Large intestine (tissue), 3 donors: ENCODE measurements at regions not wholly inside any gene's neighbourhood (a gene's known extent, or its start where the extent isn't known, plus 50 kb on each side); places are given as distances from the start of the nearest gene placed in this dataset.

Experiments
- DNase-seq, 2 donors: peaks; one replicate each; pipeline versions ENCODE4 v3.0.0 to v3.0.0-alpha.2; 2013
- H3K27ac ChIP-seq: one replicate; pipeline ENCODE4 v1.5.1; 2013; ENCODE audit warnings: low read length
- H3K27me3 ChIP-seq: 2 replicates; pipeline ENCODE4 v1.6.1; 2013; ENCODE audit warnings: low read length; ENCODE audit not compliant: control insufficient read depth, insufficient read depth
- H3K36me3 ChIP-seq: 2 replicates; pipeline ENCODE4 v1.6.1; 2013; ENCODE audit warnings: low read length; ENCODE audit not compliant: control insufficient read depth, insufficient read depth
- H3K4me1 ChIP-seq: one replicate; pipeline ENCODE4 v1.6.1; 2013; ENCODE audit warnings: low read length; ENCODE audit not compliant: control insufficient read depth, insufficient read depth
- H3K4me3 ChIP-seq: one replicate; pipeline ENCODE4 v1.5.1; 2013; ENCODE audit warnings: low read length
- H3K9me3 ChIP-seq: one replicate; pipeline ENCODE4 v1.6.1; 2013; ENCODE audit warnings: mild to moderate bottlenecking, low read depth, low read length, moderate library complexity; ENCODE audit not compliant: control insufficient read depth
- WGBS: methylation state at CpG from one replicate; pipeline ENCODE4 v1.1.5; 2013; ENCODE audit warnings: low lambda C conversion rate; ENCODE audit not compliant: insufficient coverage; 5-methylcytosine and 5-hydroxymethylcytosine counted together

- H3K27ac ChIP-seq = no peak overlapping the region
- no peak overlapping the region for H3K4me3 ChIP-seq
- no peaks in the 10 kb centered on the region for H3K36me3 ChIP-seq
- H3K9me3 ChIP-seq = no peaks in the 10 kb centered on the region
- H3K4me1 ChIP-seq = no peaks in the 10 kb centered on the region
- 86% methylated on average over 1 of the region's 10 CpGs for WGBS
- H3K27me3 ChIP-seq = no peaks in the 10 kb centered on the region
- no peak for DNase-seq
Observed at GRCh38 chr22:48929276-48929790, 898.3 kb downstream of the BRD1 start.

- H3K4me3 ChIP-seq = no peak overlapping the region
- H3K27me3 ChIP-seq = no peaks in the 10 kb centered on the region
- WGBS = no CpG with 5 or more reads among the region's 13 CpGs
- H3K4me1 ChIP-seq = no peaks in the 10 kb centered on the region
- H3K36me3 ChIP-seq = no peaks in the 10 kb centered on the region
- no peaks in the 10 kb centered on the region for H3K9me3 ChIP-seq
- no peak overlapping the region for H3K27ac ChIP-seq
- DNase-seq = no peak
Observed at GRCh38 chr22:48927591-48927990, 900.1 kb downstream of the BRD1 start.

- H3K27ac ChIP-seq = no peak overlapping the region
- no peak overlapping the region for H3K4me3 ChIP-seq
- H3K27me3 ChIP-seq = no peaks in the 10 kb centered on the region
- H3K9me3 ChIP-seq = no peaks in the 10 kb centered on the region
- no peaks in the 10 kb centered on the region for H3K36me3 ChIP-seq
- no peaks in the 10 kb centered on the region for H3K4me1 ChIP-seq
- DNase-seq = no peak
- no CpG with 5 or more reads among the region's 11 CpGs for WGBS
Observed at GRCh38 chr22:48926643-48927042, 901.0 kb downstream of the BRD1 start.

GRCh38 chr22:48926136-48926535 is 901.5 kb downstream of the BRD1 start:
- Histone ChIP-seq H3K36me3 (no peaks in the 10 kb centered on the region), H3K9me3 (no peaks in the 10 kb centered on the region), H3K4me1 (no peaks in the 10 kb centered on the region), H3K4me3 (no peak overlapping the region), H3K27me3 (no peaks in the 10 kb centered on the region), H3K27ac (no peak overlapping the region)
- WGBS = no CpG with 5 or more reads among the region's 3 CpGs
- DNase-seq = no peak

GRCh38 chr22:48925450-48925849 is 902.2 kb downstream of the BRD1 start:
- Histone ChIP-seq H3K27me3 (no peaks in the 10 kb centered on the region), H3K4me3 (no peak overlapping the region), H3K36me3 (no peaks in the 10 kb centered on the region), H3K9me3 (no peaks in the 10 kb centered on the region), H3K4me1 (no peaks in the 10 kb centered on the region), H3K27ac (no peak overlapping the region)
- DNase-seq = no peak
- WGBS = no CpG with 5 or more reads among the region's 5 CpGs

- Histone ChIP-seq H3K27ac (no peak overlapping the region), H3K27me3 (no peaks in the 10 kb centered on the region), H3K4me3 (no peak overlapping the region), H3K4me1 (no peaks in the 10 kb centered on the region), H3K9me3 (no peaks in the 10 kb centered on the region), H3K36me3 (no peaks in the 10 kb centered on the region)
- no peak for DNase-seq
- WGBS = no CpG with 5 or more reads among the region's 9 CpGs
Observed at GRCh38 chr22:48923996-48924395, 903.7 kb downstream of the BRD1 start.

GRCh38 chr22:48923165-48923865 is 904.4 kb downstream of the BRD1 start:
- Histone ChIP-seq H3K4me3 (no peak overlapping the region), H3K27me3 (no peaks in the 10 kb centered on the region), H3K36me3 (no peaks in the 10 kb centered on the region), H3K4me1 (no peaks in the 10 kb centered on the region), H3K9me3 (no peaks in the 10 kb centered on the region), H3K27ac (no peak overlapping the region)
- WGBS = no CpG with 5 or more reads among the region's 14 CpGs
- DNase-seq = no peak

GRCh38 chr22:48921411-48921903 is 906.2 kb downstream of the BRD1 start:
- Histone ChIP-seq H3K4me3 (no peak overlapping the region), H3K36me3 (no peaks in the 10 kb centered on the region), H3K27me3 (no peaks in the 10 kb centered on the region), H3K9me3 (no peaks in the 10 kb centered on the region), H3K4me1 (no peaks in the 10 kb centered on the region), H3K27ac (no peak overlapping the region)
- WGBS = no CpG with 5 or more reads among the region's 13 CpGs
- DNase-seq = no peak

- Histone ChIP-seq H3K27ac (no peak overlapping the region), H3K27me3 (no peaks in the 10 kb centered on the region), H3K4me1 (no peaks in the 10 kb centered on the region), H3K36me3 (no peaks in the 10 kb centered on the region), H3K4me3 (no peak overlapping the region), H3K9me3 (no peaks in the 10 kb centered on the region)
- no peak for DNase-seq
- no CpG with 5 or more reads among the region's 13 CpGs for WGBS
Observed at GRCh38 chr22:48920776-48921241, 906.9 kb downstream of the BRD1 start.

GRCh38 chr22:48919851-48920589 is 907.7 kb downstream of the BRD1 start:
- Histone ChIP-seq H3K4me1 (no peaks in the 10 kb centered on the region), H3K27me3 (no peaks in the 10 kb centered on the region), H3K36me3 (no peaks in the 10 kb centered on the region), H3K4me3 (no peak overlapping the region), H3K9me3 (no peaks in the 10 kb centered on the region), H3K27ac (no peak overlapping the region)
- WGBS = no CpG with 5 or more reads among the region's 17 CpGs
- DNase-seq = no peak
